ENCODE measurements at regions not wholly inside any gene's neighbourhood (a gene's known extent, or its start where the extent isn't known, plus 50 kb on each side); places are given as distances from the start of the nearest gene placed in this dataset.
A peak's percentile ranks its signal among the peaks of the same experiment; 100 is the strongest.

DNA sequence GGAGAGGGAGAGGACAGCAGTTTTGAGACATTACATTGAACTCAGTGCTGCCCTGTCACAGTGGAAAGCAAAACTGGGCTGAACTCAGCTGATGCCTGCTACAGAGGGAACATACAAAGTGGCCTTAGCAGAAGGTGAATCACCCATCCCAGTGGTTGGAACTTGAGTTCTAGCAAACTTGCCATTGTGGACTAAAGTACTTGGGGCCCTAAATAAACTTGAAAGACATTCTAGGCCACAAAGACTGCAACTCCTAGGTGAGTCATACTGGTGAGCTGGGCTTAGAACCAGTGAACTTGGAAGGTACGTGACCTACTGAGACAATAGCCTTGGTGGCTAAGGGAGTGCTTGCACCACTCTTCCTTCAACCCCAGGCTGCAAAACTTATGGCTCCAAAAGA lies 155.7 kb upstream of the RIOK2 start:
- TF ChIP-seq TAF1 (IDR thresholded peaks at IDR 0.05; ENCODE audit: borderline replicate concordance, low read depth, low read length) (no peak), POLR2A (IDR thresholded peaks at IDR 0.05; ENCODE audit: low read depth, low read length) (no peak), POLR2AphosphoS5 (IDR thresholded peaks at IDR 0.05; ENCODE audit: low read depth, low read length) (no peak)
- FAIRE-seq: no peak
- DNase-seq (ENCODE audit: insufficient read length): no peak

GRCh38 chr5:97355775-97356174 lies 172.7 kb upstream of the RIOK2 start:
- FAIRE-seq: peak; percentile 98
- TF ChIP-seq POLR2AphosphoS5 (IDR thresholded peaks at IDR 0.05; ENCODE audit: low read depth, low read length) (0 out of 2 replicates have a peak, but pooled peaks have one; percentile 27), TAF1 (IDR thresholded peaks at IDR 0.05; ENCODE audit: borderline replicate concordance, low read depth, low read length) (0 out of 2 replicates have a peak, but pooled peaks have one; percentile 11), POLR2A (IDR thresholded peaks at IDR 0.05; ENCODE audit: low read depth, low read length) (peak; percentile 45; the same call in 1 of the 2 replicates)
- peak; percentile 9 for DNase-seq (ENCODE audit: insufficient read length)

GRCh38 chr5:97363577-97363976 lies 180.5 kb upstream of the RIOK2 start:
- peak; percentile 73 for FAIRE-seq
- DNase-seq (ENCODE audit: insufficient read length): no peak

GRCh38 chr5:97364731-97365130 lies 181.7 kb upstream of the RIOK2 start:
- FAIRE-seq: no peak
- TF ChIP-seq POLR2AphosphoS5 (IDR thresholded peaks at IDR 0.05; ENCODE audit: low read depth, low read length) (no peak), TAF1 (IDR thresholded peaks at IDR 0.05; ENCODE audit: borderline replicate concordance, low read depth, low read length) (no peak), POLR2A (IDR thresholded peaks at IDR 0.05; ENCODE audit: low read depth, low read length) (no peak)
- no peak for DNase-seq (ENCODE audit: insufficient read length)

More at GRCh38 chr5:97363577-97363976, 180.5 kb upstream of the RIOK2 start:
- TF ChIP-seq TAF1 (IDR thresholded peaks at IDR 0.05; ENCODE audit: borderline replicate concordance, low read depth, low read length) (no peak), POLR2A (IDR thresholded peaks at IDR 0.05; ENCODE audit: low read depth, low read length) (no peak), POLR2AphosphoS5 (IDR thresholded peaks at IDR 0.05; ENCODE audit: low read depth, low read length) (no peak)

DNA sequence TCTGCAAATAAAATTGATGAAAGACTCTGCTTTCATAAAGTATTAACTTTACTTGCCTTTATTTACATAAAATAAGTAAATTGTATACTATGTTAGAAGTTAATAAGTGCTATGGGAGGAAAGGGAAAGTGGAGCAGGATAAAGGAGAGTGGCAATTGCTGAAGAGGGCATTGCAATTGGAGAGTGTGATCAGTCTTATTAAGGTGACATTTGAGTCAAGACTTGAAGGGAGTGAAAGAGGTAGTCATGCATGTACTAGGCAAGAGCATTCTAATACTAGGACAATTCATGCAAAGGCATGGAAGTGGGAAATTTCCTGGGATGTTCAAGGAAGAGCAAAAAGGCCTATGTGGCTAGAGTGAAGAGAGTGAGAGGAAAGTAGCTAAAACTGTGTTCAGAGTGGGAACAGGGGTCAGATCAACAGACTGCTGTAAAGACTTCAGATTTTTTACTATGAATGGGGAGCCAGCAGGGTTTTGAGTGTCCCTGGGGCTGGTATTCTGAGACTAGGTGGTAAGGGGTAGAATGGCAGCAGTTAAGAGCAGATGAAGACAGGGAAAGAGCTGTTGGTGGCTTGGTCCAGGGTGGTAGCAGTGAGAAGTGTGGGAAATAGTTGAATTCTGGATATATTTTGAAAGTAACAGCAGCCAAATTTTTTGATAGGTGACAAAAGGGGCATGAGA lies 182.3 kb upstream of the RIOK2 start:
- TF ChIP-seq TAF1 (IDR thresholded peaks at IDR 0.05; ENCODE audit: borderline replicate concordance, low read depth, low read length) (no peak), POLR2A (IDR thresholded peaks at IDR 0.05; ENCODE audit: low read depth, low read length) (no peak), POLR2AphosphoS5 (IDR thresholded peaks at IDR 0.05; ENCODE audit: low read depth, low read length) (no peak)
- no peak for DNase-seq (ENCODE audit: insufficient read length)
- peak; percentile 72 for FAIRE-seq

DNA sequence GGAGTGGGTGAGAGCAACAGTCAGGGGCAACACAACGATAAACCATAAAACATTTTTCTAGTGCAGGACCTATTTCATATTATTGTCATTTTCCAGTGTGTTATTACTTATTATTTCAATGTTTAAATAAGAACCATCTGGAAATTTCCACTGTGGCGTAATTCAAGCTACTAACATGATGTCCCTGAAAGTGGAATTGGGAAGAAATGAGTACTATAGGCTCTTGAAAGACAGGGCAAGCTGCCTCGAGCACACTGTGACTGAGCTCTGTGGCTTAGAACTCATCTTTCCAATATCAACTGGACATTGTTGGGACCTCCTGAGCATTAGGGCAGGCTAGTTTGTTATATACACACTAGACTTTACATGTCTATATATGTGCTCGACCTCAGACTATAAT lies 182.9 kb upstream of the RIOK2 start:
- FAIRE-seq: no peak
- TF ChIP-seq TAF1 (IDR thresholded peaks at IDR 0.05; ENCODE audit: borderline replicate concordance, low read depth, low read length): no peak
- no peak for TF ChIP-seq POLR2AphosphoS5 (IDR thresholded peaks at IDR 0.05; ENCODE audit: low read depth, low read length)
- TF ChIP-seq POLR2A (IDR thresholded peaks at IDR 0.05; ENCODE audit: low read depth, low read length): no peak

DNA sequence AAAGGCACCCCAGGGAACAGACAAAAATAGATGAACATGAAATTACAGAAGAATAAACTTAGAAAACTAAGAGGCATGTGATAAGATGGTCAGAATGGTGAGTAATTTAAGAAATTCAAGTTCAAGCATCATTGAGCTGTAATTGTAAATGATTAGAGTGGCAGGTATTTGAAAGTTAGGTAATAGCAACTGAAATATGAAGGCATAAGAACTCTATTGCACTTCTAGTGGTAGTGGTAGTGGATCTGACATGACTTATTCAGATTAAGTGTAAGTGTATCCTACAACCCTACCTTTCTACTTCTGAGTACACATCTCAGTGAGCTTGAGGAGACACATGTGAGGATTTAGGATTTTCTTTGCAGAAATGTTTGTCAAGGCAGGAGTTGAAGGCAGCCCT lies 192.9 kb upstream of the RIOK2 start:
- FAIRE-seq (peak; percentile 40), DNase-seq (ENCODE audit: insufficient read length) (no peak)
- TF ChIP-seq POLR2AphosphoS5 (IDR thresholded peaks at IDR 0.05; ENCODE audit: low read depth, low read length) (no peak), POLR2A (IDR thresholded peaks at IDR 0.05; ENCODE audit: low read depth, low read length) (no peak), TAF1 (IDR thresholded peaks at IDR 0.05; ENCODE audit: borderline replicate concordance, low read depth, low read length) (no peak)

More for the DNA sequence above, 182.9 kb upstream of the RIOK2 start:
- DNase-seq (ENCODE audit: insufficient read length): no peak

- DNase-seq (ENCODE audit: insufficient read length): no peak
- TF ChIP-seq POLR2AphosphoS5 (IDR thresholded peaks at IDR 0.05; ENCODE audit: low read depth, low read length): no peak
- TF ChIP-seq POLR2A (IDR thresholded peaks at IDR 0.05; ENCODE audit: low read depth, low read length): no peak
- no peak for TF ChIP-seq TAF1 (IDR thresholded peaks at IDR 0.05; ENCODE audit: borderline replicate concordance, low read depth, low read length)
- FAIRE-seq: no peak
Observed at GRCh38 chr5:97377582-97377981, 194.5 kb upstream of the RIOK2 start.

- FAIRE-seq (no peak), DNase-seq (ENCODE audit: insufficient read length) (no peak)
- no peak for TF ChIP-seq TAF1 (IDR thresholded peaks at IDR 0.05; ENCODE audit: borderline replicate concordance, low read depth, low read length)
- TF ChIP-seq POLR2AphosphoS5 (IDR thresholded peaks at IDR 0.05; ENCODE audit: low read depth, low read length): no peak
- no peak for TF ChIP-seq POLR2A (IDR thresholded peaks at IDR 0.05; ENCODE audit: low read depth, low read length)
Observed at GRCh38 chr5:97383996-97384395, 200.9 kb upstream of the RIOK2 start.

DNA sequence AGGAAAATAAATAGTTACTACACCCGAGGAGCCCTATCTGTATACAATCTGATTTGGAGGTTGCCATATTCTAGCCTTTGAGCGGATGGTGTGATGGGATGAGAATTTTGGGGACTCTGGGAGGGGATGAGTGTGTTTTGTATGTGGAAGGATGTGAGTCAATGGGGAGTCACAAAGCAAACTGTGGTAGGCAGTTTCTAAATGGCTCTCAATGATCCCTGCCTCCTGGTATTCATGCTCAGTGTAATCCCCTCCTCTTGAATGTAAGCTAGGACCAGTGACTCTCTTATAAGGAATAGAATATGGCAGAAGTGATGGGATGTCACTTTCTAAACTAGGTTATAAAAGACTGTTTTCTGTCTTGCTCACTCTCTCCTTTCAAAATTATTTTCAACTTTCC lies 205.7 kb upstream of the RIOK2 start:
- FAIRE-seq (no peak), DNase-seq (ENCODE audit: insufficient read length) (no peak)
- TF ChIP-seq POLR2AphosphoS5 (IDR thresholded peaks at IDR 0.05; ENCODE audit: low read depth, low read length) (no peak), POLR2A (IDR thresholded peaks at IDR 0.05; ENCODE audit: low read depth, low read length) (no peak), TAF1 (IDR thresholded peaks at IDR 0.05; ENCODE audit: borderline replicate concordance, low read depth, low read length) (no peak)

DNA sequence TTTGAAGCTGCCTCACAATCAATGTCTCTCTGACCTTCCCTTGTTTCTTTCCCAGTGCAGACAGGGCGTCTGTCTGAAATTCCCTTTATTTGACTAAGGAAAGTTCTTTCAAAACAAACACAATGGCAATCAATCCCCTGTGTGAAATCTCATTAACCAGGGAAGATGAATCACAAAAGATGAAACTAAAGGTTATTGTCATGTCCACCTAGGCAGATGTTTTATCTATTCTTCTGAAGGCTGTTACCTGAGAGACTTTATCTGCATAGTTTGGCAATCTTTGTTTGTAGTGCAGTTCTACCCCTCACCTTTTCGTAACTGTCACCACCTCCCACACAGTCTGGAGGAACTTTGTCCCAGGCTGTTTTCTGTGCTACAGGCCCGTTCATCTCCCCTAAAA lies 217.5 kb upstream of the RIOK2 start:
- TF ChIP-seq POLR2AphosphoS5 (IDR thresholded peaks at IDR 0.05; ENCODE audit: low read depth, low read length) (no peak), TAF1 (IDR thresholded peaks at IDR 0.05; ENCODE audit: borderline replicate concordance, low read depth, low read length) (no peak), POLR2A (IDR thresholded peaks at IDR 0.05; ENCODE audit: low read depth, low read length) (no peak)
- DNase-seq (ENCODE audit: insufficient read length) (no peak), FAIRE-seq (no peak)

DNA sequence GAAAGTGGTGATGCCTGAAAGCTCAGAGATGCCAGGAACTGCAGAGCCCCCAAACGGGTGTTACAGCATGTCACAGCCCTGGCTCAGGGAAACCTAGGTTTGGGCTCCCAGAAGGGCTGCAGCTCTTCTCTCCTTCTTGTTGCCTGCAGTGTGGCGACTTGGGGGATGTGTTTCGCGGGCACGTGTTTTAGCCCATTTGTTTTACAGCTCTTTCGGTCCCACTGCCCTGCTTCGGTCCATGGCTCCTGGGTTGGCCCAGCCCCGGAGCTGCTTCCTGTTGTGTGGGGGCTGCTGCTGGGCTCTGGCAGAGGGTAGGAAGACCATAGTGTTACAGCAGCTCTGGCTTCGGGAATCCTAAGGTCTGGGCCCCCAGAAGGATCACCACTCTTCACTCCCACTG lies 222.9 kb upstream of the RIOK2 start:
- DNase-seq (ENCODE audit: insufficient read length) (no peak), FAIRE-seq (no peak)
- no peak for TF ChIP-seq TAF1 (IDR thresholded peaks at IDR 0.05; ENCODE audit: borderline replicate concordance, low read depth, low read length)
- no peak for TF ChIP-seq POLR2A (IDR thresholded peaks at IDR 0.05; ENCODE audit: low read depth, low read length)
- TF ChIP-seq POLR2AphosphoS5 (IDR thresholded peaks at IDR 0.05; ENCODE audit: low read depth, low read length): no peak

Measured in GM12892 (cell line).